Liver (tissue), 2 donors: ENCODE measurements at regions not wholly inside any gene's neighbourhood (a gene's known extent, or its start where the extent isn't known, plus 50 kb on each side); places are given as distances from the start of the nearest gene placed in this dataset.

ENCODE experiments used
- TF ChIP-seq, protein P1 (sequence below): fragments of 150-350 bp; IDR thresholded peaks from 2 replicates; pipeline ENCODE4 v1.5.1; 2017; ENCODE audit warnings: improper control_type of control experiment, low read depth, low read length; ENCODE audit not compliant: missing input control
- TF ChIP-seq, protein P2 (sequence below): IDR thresholded peaks from 2 replicates; pipeline ENCODE4 v1.6.1; 2016; ENCODE audit warnings: antibody characterized with exemption
- TF ChIP-seq, protein P3 (sequence below): IDR thresholded peaks from 2 replicates; pipeline ENCODE4 v1.6.1; 2016; ENCODE audit warnings: antibody characterized with exemption, mild to moderate bottlenecking
- TF ChIP-seq, protein P4 (sequence below): IDR thresholded peaks from 2 replicates; pipeline ENCODE4 v1.6.1; 2016; ENCODE audit warnings: antibody characterized with exemption
- donor health status: healthy.

DNA sequence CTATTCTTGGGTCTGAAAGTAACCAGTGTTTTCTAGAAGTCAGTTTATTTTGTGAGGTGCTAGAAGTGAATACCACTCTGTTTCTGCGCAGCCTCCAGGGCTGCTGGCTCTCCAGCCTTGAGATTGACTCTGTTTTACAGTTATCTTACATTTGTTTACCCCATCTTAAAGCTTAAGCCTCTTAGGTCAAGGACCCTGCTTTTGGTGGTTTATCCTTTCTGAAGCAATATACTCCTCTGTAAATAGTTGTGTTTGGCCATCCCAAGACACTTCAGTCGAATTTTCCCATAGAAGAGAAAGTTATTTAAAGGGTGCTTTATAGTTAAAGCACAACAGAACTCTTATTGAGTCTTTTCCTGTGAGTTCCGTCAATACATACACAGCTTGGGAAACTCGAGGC, 190.6 kb upstream of the RSPO3 start:
- TF ChIP-seq, protein P1, sequence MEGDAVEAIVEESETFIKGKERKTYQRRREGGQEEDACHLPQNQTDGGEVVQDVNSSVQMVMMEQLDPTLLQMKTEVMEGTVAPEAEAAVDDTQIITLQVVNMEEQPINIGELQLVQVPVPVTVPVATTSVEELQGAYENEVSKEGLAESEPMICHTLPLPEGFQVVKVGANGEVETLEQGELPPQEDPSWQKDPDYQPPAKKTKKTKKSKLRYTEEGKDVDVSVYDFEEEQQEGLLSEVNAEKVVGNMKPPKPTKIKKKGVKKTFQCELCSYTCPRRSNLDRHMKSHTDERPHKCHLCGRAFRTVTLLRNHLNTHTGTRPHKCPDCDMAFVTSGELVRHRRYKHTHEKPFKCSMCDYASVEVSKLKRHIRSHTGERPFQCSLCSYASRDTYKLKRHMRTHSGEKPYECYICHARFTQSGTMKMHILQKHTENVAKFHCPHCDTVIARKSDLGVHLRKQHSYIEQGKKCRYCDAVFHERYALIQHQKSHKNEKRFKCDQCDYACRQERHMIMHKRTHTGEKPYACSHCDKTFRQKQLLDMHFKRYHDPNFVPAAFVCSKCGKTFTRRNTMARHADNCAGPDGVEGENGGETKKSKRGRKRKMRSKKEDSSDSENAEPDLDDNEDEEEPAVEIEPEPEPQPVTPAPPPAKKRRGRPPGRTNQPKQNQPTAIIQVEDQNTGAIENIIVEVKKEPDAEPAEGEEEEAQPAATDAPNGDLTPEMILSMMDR: no peak
- TF ChIP-seq, protein P2, sequence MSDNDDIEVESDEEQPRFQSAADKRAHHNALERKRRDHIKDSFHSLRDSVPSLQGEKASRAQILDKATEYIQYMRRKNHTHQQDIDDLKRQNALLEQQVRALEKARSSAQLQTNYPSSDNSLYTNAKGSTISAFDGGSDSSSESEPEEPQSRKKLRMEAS: no peak
- TF ChIP-seq, protein P3, sequence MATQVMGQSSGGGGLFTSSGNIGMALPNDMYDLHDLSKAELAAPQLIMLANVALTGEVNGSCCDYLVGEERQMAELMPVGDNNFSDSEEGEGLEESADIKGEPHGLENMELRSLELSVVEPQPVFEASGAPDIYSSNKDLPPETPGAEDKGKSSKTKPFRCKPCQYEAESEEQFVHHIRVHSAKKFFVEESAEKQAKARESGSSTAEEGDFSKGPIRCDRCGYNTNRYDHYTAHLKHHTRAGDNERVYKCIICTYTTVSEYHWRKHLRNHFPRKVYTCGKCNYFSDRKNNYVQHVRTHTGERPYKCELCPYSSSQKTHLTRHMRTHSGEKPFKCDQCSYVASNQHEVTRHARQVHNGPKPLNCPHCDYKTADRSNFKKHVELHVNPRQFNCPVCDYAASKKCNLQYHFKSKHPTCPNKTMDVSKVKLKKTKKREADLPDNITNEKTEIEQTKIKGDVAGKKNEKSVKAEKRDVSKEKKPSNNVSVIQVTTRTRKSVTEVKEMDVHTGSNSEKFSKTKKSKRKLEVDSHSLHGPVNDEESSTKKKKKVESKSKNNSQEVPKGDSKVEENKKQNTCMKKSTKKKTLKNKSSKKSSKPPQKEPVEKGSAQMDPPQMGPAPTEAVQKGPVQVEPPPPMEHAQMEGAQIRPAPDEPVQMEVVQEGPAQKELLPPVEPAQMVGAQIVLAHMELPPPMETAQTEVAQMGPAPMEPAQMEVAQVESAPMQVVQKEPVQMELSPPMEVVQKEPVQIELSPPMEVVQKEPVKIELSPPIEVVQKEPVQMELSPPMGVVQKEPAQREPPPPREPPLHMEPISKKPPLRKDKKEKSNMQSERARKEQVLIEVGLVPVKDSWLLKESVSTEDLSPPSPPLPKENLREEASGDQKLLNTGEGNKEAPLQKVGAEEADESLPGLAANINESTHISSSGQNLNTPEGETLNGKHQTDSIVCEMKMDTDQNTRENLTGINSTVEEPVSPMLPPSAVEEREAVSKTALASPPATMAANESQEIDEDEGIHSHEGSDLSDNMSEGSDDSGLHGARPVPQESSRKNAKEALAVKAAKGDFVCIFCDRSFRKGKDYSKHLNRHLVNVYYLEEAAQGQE: no peak
- TF ChIP-seq, protein P4, sequence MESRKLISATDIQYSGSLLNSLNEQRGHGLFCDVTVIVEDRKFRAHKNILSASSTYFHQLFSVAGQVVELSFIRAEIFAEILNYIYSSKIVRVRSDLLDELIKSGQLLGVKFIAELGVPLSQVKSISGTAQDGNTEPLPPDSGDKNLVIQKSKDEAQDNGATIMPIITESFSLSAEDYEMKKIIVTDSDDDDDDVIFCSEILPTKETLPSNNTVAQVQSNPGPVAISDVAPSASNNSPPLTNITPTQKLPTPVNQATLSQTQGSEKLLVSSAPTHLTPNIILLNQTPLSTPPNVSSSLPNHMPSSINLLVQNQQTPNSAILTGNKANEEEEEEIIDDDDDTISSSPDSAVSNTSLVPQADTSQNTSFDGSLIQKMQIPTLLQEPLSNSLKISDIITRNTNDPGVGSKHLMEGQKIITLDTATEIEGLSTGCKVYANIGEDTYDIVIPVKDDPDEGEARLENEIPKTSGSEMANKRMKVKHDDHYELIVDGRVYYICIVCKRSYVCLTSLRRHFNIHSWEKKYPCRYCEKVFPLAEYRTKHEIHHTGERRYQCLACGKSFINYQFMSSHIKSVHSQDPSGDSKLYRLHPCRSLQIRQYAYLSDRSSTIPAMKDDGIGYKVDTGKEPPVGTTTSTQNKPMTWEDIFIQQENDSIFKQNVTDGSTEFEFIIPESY: no peak
